ENCODE measurements at regions not wholly inside any gene's neighbourhood (a gene's known extent, or its start where the extent isn't known, plus 50 kb on each side); places are given as distances from the start of the nearest gene placed in this dataset.

- TF ChIP-seq FOXM1 (IDR thresholded peaks at IDR 0.05; ENCODE audit: borderline replicate concordance), result no peak
- no peak for TF ChIP-seq ARNT (IDR thresholded peaks at IDR 0.05)
- TF ChIP-seq SUZ12 (IDR thresholded peaks at IDR 0.05), result no peak
- no peak for TF ChIP-seq ELF4 (IDR thresholded peaks at IDR 0.05)
- TF ChIP-seq PKNOX1 (IDR thresholded peaks at IDR 0.05), result no peak
- TF ChIP-seq ZNF384 (IDR thresholded peaks at IDR 0.05), result no peak
- no peak for TF ChIP-seq SP1 (IDR thresholded peaks at IDR 0.05)
- no peak for TF ChIP-seq FOXA1 (IDR thresholded peaks at IDR 0.05)
- TF ChIP-seq L3MBTL2 (conservative IDR thresholded peaks at IDR 0.05), result no peak
- TF ChIP-seq FOXK2 (IDR thresholded peaks at IDR 0.05), result no peak
Observed at GRCh38 chr18:46406539-46406932, 250.5 kb downstream of the LOXHD1 start.
